H9 (cell line): ENCODE measurements at regions not wholly inside any gene's neighbourhood (a gene's known extent, or its start where the extent isn't known, plus 50 kb on each side); places are given as distances from the start of the nearest gene placed in this dataset.

Experiments used
- DNase-seq: peaks from one replicate; pipeline ENCODE4 v3.0.0-alpha.2; 2017
- H2AFZ ChIP-seq: one replicate; pipeline ENCODE4 v1.6.1; 2013; ENCODE audit warnings: mild to moderate bottlenecking, low read length, control low read depth, moderate library complexity
- H2AK5ac ChIP-seq: 2 replicates; pipeline ENCODE4 v1.6.1; 2013; ENCODE audit warnings: low read length, control low read depth, mixed read lengths; ENCODE audit not compliant: insufficient read length
- H2BK120ac ChIP-seq: one replicate; pipeline ENCODE4 v1.6.1; 2013; ENCODE audit warnings: low read depth, mild to moderate bottlenecking, low read length, control low read depth, inconsistent platforms; ENCODE audit not compliant: poor library complexity, severe bottlenecking
- H2BK12ac ChIP-seq: 2 replicates; pipeline ENCODE4 v1.6.1; 2013; ENCODE audit warnings: low read length, control low read depth, mixed read lengths, low read depth; ENCODE audit not compliant: insufficient read length
- H2BK15ac ChIP-seq: 2 replicates; pipeline ENCODE4 v1.6.1; 2013; ENCODE audit warnings: low read depth, low read length, control low read depth
- H2BK20ac ChIP-seq: one replicate; pipeline ENCODE4 v1.6.1; 2013; ENCODE audit warnings: low read depth, mild to moderate bottlenecking, low read length, control low read depth, inconsistent platforms; ENCODE audit not compliant: poor library complexity, severe bottlenecking
- H2BK5ac ChIP-seq: 2 replicates; pipeline ENCODE4 v1.6.1; 2013; ENCODE audit warnings: low read length, control low read depth, mixed read lengths; ENCODE audit not compliant: insufficient read length
- H3K14ac ChIP-seq: 2 replicates; pipeline ENCODE4 v1.6.1; 2013; ENCODE audit warnings: low read length, control low read depth; ENCODE audit not compliant: insufficient read depth
- H3K18ac ChIP-seq: 2 replicates; pipeline ENCODE4 v1.6.1; 2013; ENCODE audit warnings: low read depth, mild to moderate bottlenecking, mixed read lengths, low read length, control low read depth; ENCODE audit not compliant: insufficient read length
- H3K23ac ChIP-seq: 2 replicates; pipeline ENCODE4 v1.6.1; 2013; ENCODE audit warnings: low read length, control low read depth, mixed read lengths, low read depth; ENCODE audit not compliant: insufficient read length
- H3K23me2 ChIP-seq: 2 replicates; pipeline ENCODE4 v1.6.1; 2013; ENCODE audit warnings: low read depth, mild to moderate bottlenecking, mixed read lengths, low read length, control low read depth; ENCODE audit not compliant: insufficient read length, poor library complexity, severe bottlenecking
- H3K27ac ChIP-seq: 2 replicates; pipeline ENCODE4 v1.5.1; 2013; ENCODE audit warnings: low read length, control low read depth, mixed read lengths, low read depth; ENCODE audit not compliant: insufficient read length
- H3K27me3 ChIP-seq: 2 replicates; pipeline ENCODE4 v1.6.1; 2013; ENCODE audit warnings: low read length, control low read depth, inconsistent platforms; ENCODE audit not compliant: insufficient read depth
- H3K4ac ChIP-seq: 2 replicates; pipeline ENCODE4 v1.6.1; 2013; ENCODE audit warnings: low read depth, mild to moderate bottlenecking, control low read depth, inconsistent platforms, low read length, moderate library complexity
- H3K4me1 ChIP-seq: 2 replicates; pipeline ENCODE4 v1.6.1; 2013; ENCODE audit warnings: low read length, control low read depth, inconsistent platforms; ENCODE audit not compliant: insufficient read depth
- H3K4me2 ChIP-seq: 2 replicates; pipeline ENCODE4 v1.6.1; 2013; ENCODE audit warnings: low read length, control low read depth, mixed read lengths; ENCODE audit not compliant: insufficient read length, insufficient read depth
- H3K56ac ChIP-seq: 2 replicates; pipeline ENCODE4 v1.6.1; 2013; ENCODE audit warnings: low read depth, mild to moderate bottlenecking, mixed read lengths, low read length, control low read depth; ENCODE audit not compliant: insufficient read length
- H3K79me1 ChIP-seq: 2 replicates; pipeline ENCODE4 v1.6.1; 2013; ENCODE audit warnings: low read depth, mild to moderate bottlenecking, moderate library complexity, low read length, control low read depth, inconsistent platforms; ENCODE audit not compliant: insufficient read depth, poor library complexity, severe bottlenecking
- H3K79me2 ChIP-seq: 2 replicates; pipeline ENCODE4 v1.6.1; 2013; ENCODE audit warnings: low read length, control low read depth, inconsistent platforms; ENCODE audit not compliant: insufficient read depth
- H3K9ac ChIP-seq: 2 replicates; pipeline ENCODE4 v1.6.1; 2013; ENCODE audit warnings: low read length, control low read depth, mixed read lengths; ENCODE audit not compliant: insufficient read length; ENCODE audit errors: extremely low read depth
- H3K9me3 ChIP-seq: one replicate; pipeline ENCODE4 v1.6.1; 2013; ENCODE audit warnings: low read depth, low read length, inconsistent platforms; ENCODE audit not compliant: control insufficient read depth
- H3T11ph ChIP-seq: one replicate; pipeline ENCODE4 v1.6.1; 2013; ENCODE audit warnings: mild to moderate bottlenecking, low read length, control low read depth, inconsistent platforms
- H4K20me1 ChIP-seq: one replicate; pipeline ENCODE4 v1.6.1; 2013; ENCODE audit not compliant: control insufficient read depth, insufficient read length, insufficient read depth
- H4K5ac ChIP-seq: 2 replicates; pipeline ENCODE4 v1.6.1; 2013; ENCODE audit warnings: low read depth, mild to moderate bottlenecking, mixed read lengths, low read length, control low read depth; ENCODE audit not compliant: insufficient read length
- H4K8ac ChIP-seq: replicated peaks from 2 replicates; pipeline ENCODE4 v1.6.1; 2013; ENCODE audit warnings: low read length, control low read depth, mixed read lengths, low read depth; ENCODE audit not compliant: insufficient read length
- H4K91ac ChIP-seq: 2 replicates; pipeline ENCODE4 v1.6.1; 2013; ENCODE audit warnings: low read depth, mild to moderate bottlenecking, moderate library complexity, mixed read lengths, low read length, control low read depth; ENCODE audit not compliant: insufficient read length
- H3K27ac Mint-ChIP-seq, 3 experiments: 2 replicates in 2 of 3; 3 replicates in 1 of 3; pipeline ENCODE4 v1.8.0; 2020 to 2021; ENCODE audit warnings: mixed read lengths in 3 of 3, mild to moderate bottlenecking in 1 of 3, moderate library complexity in 1 of 3
- H3K27me3 Mint-ChIP-seq: 2 replicates; pipeline ENCODE4 v1.8.0; 2021; ENCODE audit warnings: low read depth, mild to moderate bottlenecking, moderate library complexity, mixed read lengths
- H3K36me3 Mint-ChIP-seq, 3 experiments: 2 replicates in 2 of 3; 3 replicates in 1 of 3; pipeline ENCODE4 v1.8.0; 2020 to 2021; ENCODE audit warnings: low read depth in 3 of 3, mixed read lengths in 3 of 3; ENCODE audit not compliant: insufficient read depth in 1 of 3
- H3K4me1 Mint-ChIP-seq, 2 experiments: 2 replicates each; pipeline ENCODE4 v1.8.0; 2020; ENCODE audit warnings: mixed read lengths in 2 of 2
- H3K4me3 Mint-ChIP-seq, 2 experiments: 2 replicates in 1 of 2; 3 replicates in 1 of 2; pipeline ENCODE4 v1.8.0; 2020 to 2021; ENCODE audit warnings: mild to moderate bottlenecking in 2 of 2, mixed read lengths in 2 of 2, moderate library complexity in 1 of 2
- H3K9me3 Mint-ChIP-seq, 2 experiments: 2 replicates in 1 of 2; 3 replicates in 1 of 2; pipeline ENCODE4 v1.8.0; 2020; ENCODE audit warnings: mild to moderate bottlenecking in 2 of 2, mixed read lengths in 2 of 2, moderate library complexity in 1 of 2
- CTCF ChIP-seq: fragments of 200-600 bp; sonication (generic); conservative IDR thresholded peaks from 3 replicates; pipeline ENCODE4 v1.8.0; 2021; ENCODE audit warnings: antibody characterized with exemption, mild to moderate bottlenecking
- WGBS: extraction: QIAGEN DNeasy Blood & Tissue Kit; methylation state at CpG from one replicate; pipeline ENCODE4 v1.1.7; 2013; ENCODE audit warnings: missing lambda C conversion rate, low lambda C conversion rate, mixed read lengths; ENCODE audit not compliant: insufficient read length; ENCODE audit errors: extremely low coverage; 5-methylcytosine and 5-hydroxymethylcytosine counted together

- H2BK20ac ChIP-seq, result no peak overlapping the region
- no peaks in the 10 kb centered on the region for H3K9me3 Mint-ChIP-seq
- no CpG with 5 or more reads among the region's 5 CpGs for WGBS
Observed at GRCh38 chr1:188594542-188595235, 1765.9 kb downstream of the PLA2G4A start.

More at GRCh38 chr1:188594542-188595235, 1765.9 kb downstream of the PLA2G4A start:
- H4K5ac ChIP-seq, result no peak overlapping the region
- no peak overlapping the region for H2AFZ ChIP-seq
- H3K27me3 ChIP-seq, result no peaks in the 10 kb centered on the region
- H3K27ac ChIP-seq, result no peak overlapping the region
- no peaks in the 10 kb centered on the region for H3K79me1 ChIP-seq
- Mint-ChIP-seq H3K27me3 (no peaks in the 10 kb centered on the region), H3K4me3 (no peak overlapping the region), H3K36me3 (no peaks in the 10 kb centered on the region; a peak in 1 of 7 replicates), H3K4me1 (no peaks in the 10 kb centered on the region; a peak in 1 of 4 replicates), H3K27ac (no peak overlapping the region)
- no peak overlapping the region for H3K14ac ChIP-seq
- DNase-seq, result no peak
- no peak overlapping the region for H2AK5ac ChIP-seq
- H3T11ph ChIP-seq, result no peak overlapping the region
- peak; percentile 58 for TF ChIP-seq CTCF
- no peak overlapping the region for H3K9ac ChIP-seq
- no peak overlapping the region for H4K91ac ChIP-seq
- no peaks in the 10 kb centered on the region for H4K20me1 ChIP-seq
- H2BK15ac ChIP-seq, result no peak overlapping the region
- no peaks in the 10 kb centered on the region for H3K79me2 ChIP-seq
- no peak overlapping the region for H2BK12ac ChIP-seq
- no peak overlapping the region for H4K8ac ChIP-seq
- no peaks in the 10 kb centered on the region for H3K23me2 ChIP-seq
- H3K18ac ChIP-seq, result no peak overlapping the region
- H2BK5ac ChIP-seq, result no peak overlapping the region
- H2BK120ac ChIP-seq, result no peak overlapping the region
- no peaks in the 10 kb centered on the region for H3K4me1 ChIP-seq
- no peak overlapping the region for H3K23ac ChIP-seq
- no peak overlapping the region for H3K56ac ChIP-seq
- H3K4me2 ChIP-seq, result no peak overlapping the region
- no peak overlapping the region for H3K4ac ChIP-seq
- H3K9me3 ChIP-seq, result no peaks in the 10 kb centered on the region
